GM10266 (cell line): ENCODE measurements at regions not wholly inside any gene's neighbourhood (a gene's known extent, or its start where the extent isn't known, plus 50 kb on each side); places are given as distances from the start of the nearest gene placed in this dataset.

Source experiments
- DNase-seq: peaks from one replicate; pipeline ENCODE4 v3.0.0; 2012; ENCODE audit errors: extremely low spot score
- TF ChIP-seq, protein P1 (sequence below): IDR thresholded peaks from 2 replicates; pipeline ENCODE4 v1.5.1; 2012; ENCODE audit warnings: mild to moderate bottlenecking, low read depth; ENCODE audit not compliant: control insufficient read depth, insufficient read depth; ENCODE audit errors: missing control alignments

DNA sequence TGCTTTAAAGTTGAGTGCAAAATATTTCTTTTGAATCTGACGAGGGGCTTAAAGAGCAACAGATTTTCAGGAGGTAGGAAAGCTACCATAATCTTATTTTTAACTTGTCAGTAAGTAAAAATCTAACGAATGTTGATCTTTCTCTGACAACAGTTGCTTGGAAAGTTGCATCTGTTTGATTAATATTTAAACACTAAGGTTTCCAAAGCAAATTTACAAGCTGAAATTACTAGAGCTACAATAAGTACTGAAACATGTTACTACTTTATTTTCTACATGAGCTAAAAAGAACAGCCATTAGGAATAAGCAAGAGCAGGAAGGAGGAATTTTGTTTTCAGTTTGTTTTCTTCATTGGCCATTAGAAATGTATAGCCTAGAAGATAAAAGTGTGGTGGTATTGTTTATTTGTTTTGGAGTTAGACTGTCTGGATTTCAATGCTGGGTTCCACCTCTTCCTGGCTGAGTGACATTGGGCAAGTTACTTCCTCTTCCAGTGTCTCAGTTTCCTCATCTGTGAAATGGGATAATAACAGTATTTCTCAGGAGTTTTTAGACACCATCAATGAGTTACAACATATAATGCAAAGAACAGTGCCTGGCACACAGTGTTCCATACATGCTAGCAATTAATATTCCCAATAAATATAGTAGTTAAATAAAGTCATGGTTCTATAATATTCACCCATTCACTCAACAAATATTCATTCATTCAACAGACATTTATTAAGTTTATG is 87.9 kb upstream of the FLRT2 start:
- TF ChIP-seq, protein P1, sequence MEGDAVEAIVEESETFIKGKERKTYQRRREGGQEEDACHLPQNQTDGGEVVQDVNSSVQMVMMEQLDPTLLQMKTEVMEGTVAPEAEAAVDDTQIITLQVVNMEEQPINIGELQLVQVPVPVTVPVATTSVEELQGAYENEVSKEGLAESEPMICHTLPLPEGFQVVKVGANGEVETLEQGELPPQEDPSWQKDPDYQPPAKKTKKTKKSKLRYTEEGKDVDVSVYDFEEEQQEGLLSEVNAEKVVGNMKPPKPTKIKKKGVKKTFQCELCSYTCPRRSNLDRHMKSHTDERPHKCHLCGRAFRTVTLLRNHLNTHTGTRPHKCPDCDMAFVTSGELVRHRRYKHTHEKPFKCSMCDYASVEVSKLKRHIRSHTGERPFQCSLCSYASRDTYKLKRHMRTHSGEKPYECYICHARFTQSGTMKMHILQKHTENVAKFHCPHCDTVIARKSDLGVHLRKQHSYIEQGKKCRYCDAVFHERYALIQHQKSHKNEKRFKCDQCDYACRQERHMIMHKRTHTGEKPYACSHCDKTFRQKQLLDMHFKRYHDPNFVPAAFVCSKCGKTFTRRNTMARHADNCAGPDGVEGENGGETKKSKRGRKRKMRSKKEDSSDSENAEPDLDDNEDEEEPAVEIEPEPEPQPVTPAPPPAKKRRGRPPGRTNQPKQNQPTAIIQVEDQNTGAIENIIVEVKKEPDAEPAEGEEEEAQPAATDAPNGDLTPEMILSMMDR: no peak
- DNase-seq: no peak

DNA sequence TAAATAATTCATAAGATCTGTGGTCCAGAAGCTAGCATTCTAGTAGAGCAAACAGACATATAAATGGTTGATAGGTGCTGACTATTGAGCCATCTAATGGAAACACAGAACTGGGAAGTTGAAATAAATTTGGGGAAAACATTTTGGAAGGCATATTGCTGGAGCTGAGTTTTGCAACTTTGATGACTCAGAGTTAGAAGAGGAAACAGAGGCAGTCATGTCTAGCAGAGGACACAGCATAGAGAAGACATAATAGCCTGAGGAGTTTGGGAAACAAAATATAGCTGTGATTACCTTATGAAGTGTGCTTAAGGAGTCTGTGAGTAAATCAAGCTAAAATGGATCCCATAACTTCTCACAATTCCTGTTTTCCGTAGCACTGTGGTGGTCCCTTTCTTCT is 86.9 kb upstream of the FLRT2 start:
- TF ChIP-seq, protein P1: no peak

DNA sequence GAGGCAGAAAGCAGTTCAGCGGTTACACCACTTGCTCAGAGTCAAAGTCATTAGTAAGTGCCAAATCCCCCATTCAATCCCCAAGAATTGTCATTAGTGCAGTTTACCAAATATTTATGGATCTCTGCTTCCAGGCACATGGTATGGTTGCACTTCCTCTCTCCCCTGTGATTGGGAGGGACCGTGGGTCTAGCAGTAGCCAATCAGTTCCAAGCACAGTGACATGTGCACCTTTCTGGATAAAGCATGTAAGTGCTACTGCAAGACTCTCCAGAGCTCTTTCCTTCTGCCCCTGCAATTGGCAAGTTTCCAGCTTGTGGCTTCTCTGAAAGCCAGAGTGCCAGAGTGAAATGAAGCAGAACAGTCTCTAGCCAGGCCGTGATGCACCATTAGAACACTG is 85.3 kb upstream of the FLRT2 start:
- no peak for DNase-seq
- TF ChIP-seq, protein P1: no peak

More for the DNA sequence above, 86.9 kb upstream of the FLRT2 start:
- no peak for DNase-seq

DNA sequence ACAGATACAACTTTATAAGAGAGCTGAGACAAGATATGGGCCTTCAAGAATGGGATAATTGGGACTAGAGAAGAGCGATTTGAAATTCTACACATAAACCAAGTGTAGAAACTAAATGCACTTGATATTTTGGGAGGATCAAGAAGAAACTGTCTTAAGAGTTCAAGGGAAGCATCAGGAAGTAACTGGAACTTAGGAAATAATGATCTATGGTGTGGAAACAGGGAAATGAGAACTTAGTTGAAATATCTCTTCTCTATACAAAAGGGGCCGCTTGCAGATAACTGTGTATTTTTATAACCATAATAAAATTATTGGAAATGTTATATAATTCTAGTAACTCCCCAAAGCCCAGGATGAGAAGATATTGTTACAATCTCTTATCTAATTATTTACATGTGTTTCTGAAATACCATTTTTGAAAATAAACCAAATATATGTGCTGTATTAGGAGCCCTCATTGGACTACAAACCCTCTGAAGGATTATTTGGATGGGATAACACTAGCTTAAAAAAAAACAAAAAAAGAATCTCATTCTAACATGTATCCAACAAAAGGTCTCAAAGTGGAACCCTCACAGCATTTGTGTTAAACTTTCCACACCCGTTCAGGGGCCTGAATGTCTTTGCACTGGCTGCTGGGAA is 84.7 kb upstream of the FLRT2 start:
- no peak for DNase-seq
- TF ChIP-seq, protein P1: no peak

DNA sequence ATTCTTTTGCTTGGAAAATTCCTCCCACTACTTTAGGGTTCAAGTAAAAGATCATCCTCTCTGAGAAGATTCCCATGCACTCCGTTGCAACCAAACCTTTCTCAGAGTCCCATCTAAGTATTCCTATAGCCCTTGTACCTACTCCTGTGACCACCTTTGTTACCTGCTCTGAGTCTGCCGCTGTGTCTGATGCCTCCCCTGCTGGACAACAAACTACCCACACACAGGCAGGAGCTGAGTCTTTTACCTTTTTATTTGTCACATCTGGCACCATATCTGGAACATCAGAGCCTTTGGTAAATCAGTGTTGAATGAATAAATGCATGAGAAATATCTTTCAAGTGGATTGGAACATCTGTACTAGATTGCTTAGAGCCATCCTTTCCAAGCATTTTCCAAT is 82.1 kb upstream of the FLRT2 start:
- DNase-seq: no peak
- TF ChIP-seq, protein P1: no peak

DNA sequence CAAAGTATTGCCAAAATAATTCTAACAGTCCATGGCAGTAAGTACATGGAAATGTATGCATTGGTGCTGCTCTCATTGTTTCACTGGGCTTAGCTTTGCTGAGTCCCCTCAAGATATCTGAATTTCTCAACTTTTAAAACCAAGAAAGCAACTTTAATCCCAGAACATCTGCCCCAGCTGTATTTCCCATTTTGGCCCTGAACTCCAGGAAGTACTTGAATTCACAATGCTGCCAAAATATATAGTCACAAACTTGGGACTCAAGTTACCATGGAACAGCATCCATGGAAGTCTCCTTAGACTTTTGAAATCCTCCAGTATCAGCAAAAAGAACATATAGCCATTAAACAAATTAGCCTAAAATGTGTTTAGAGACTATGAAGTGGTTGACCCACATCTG is 78.5 kb upstream of the FLRT2 start:
- DNase-seq: no peak
- TF ChIP-seq, protein P1: no peak
